Peyer's patch (tissue), 4 donors: ENCODE measurements at regions not wholly inside any gene's neighbourhood (a gene's known extent, or its start where the extent isn't known, plus 50 kb on each side); places are given as distances from the start of the nearest gene placed in this dataset.

Source experiments
- DNase-seq, 3 donors: peaks; one replicate each; pipeline ENCODE4 v3.0.0-alpha.2; 2017 to 2019
- H3K27ac ChIP-seq, 4 donors: fragments of 200-600 bp; sonication (generic); one replicate each; pipeline ENCODE4 v1.5.1; 2016 to 2019
- H3K27me3 ChIP-seq, 2 donors: fragments of 200-600 bp; sonication (generic); one replicate each; pipeline ENCODE4 v1.5.1; 2019
- H3K36me3 ChIP-seq, 3 donors: fragments of 200-600 bp; sonication (generic); one replicate each; pipeline ENCODE4 v1.5.1; 2016 to 2019
- H3K4me1 ChIP-seq, 4 donors: fragments of 200-600 bp; sonication (generic); one replicate each; pipeline ENCODE4 v1.5.1; 2016 to 2019
- H3K4me3 ChIP-seq, 4 donors: fragments of 200-600 bp; sonication (generic); 1 replicate in 3 of 4; 2 replicates in 1 of 4; pipeline ENCODE4 v1.5.1; 2016 to 2019; ENCODE audit warnings: mild to moderate bottlenecking in 1 of 4
- H3K9me3 ChIP-seq, 4 donors: fragments of 200-600 bp; sonication (generic); one replicate each; pipeline ENCODE4 v1.5.1; 2016 to 2019; ENCODE audit warnings: mild to moderate bottlenecking in 1 of 4
- CTCF ChIP-seq, 6 experiments: fragments of 450-650 bp in 4 of 6; fragments of 200-600 bp in 2 of 6; sonication (generic) in 1 of 6; IDR thresholded peaks; one replicate each; pipeline ENCODE4 v1.5.1; 2017 to 2019; ENCODE audit warnings: antibody characterized with exemption in 6 of 6, mild to moderate bottlenecking in 3 of 6, moderate library complexity in 1 of 6
- POLR2A ChIP-seq, 2 donors: fragments of 450-650 bp; IDR thresholded peaks; one replicate each; pipeline ENCODE4 v1.5.1; 2017; ENCODE audit warnings: antibody characterized with exemption in 2 of 2, mild to moderate bottlenecking in 2 of 2, moderate library complexity in 2 of 2

GRCh38 chr21:16013570-16013969 is 283.8 kb downstream of the USP25 start:
- DNase-seq: no peak
- no peaks in the 10 kb centered on the region for H3K27me3 ChIP-seq
- H3K9me3 ChIP-seq: no peaks in the 10 kb centered on the region
- TF ChIP-seq CTCF (IDR thresholded peaks at IDR 0.05) (no peak), POLR2A (IDR thresholded peaks at IDR 0.05) (no peak)
- H3K27ac ChIP-seq: no peak overlapping the region
- H3K4me3 ChIP-seq: no peak overlapping the region
- H3K36me3 ChIP-seq: no peaks in the 10 kb centered on the region
- H3K4me1 ChIP-seq: no peaks in the 10 kb centered on the region

- Histone ChIP-seq H3K4me1 (no peaks in the 10 kb centered on the region), H3K4me3 (no peak overlapping the region), H3K9me3 (no peaks in the 10 kb centered on the region), H3K27ac (no peak overlapping the region), H3K27me3 (no peaks in the 10 kb centered on the region), H3K36me3 (no peaks in the 10 kb centered on the region)
- no peak for DNase-seq
- TF ChIP-seq CTCF (IDR thresholded peaks at IDR 0.05): no peak
- TF ChIP-seq POLR2A (IDR thresholded peaks at IDR 0.05): no peak
Measured at GRCh38 chr21:16020878-16021277, 291.1 kb downstream of the USP25 start.

GRCh38 chr21:16022116-16022515 is 292.3 kb downstream of the USP25 start:
- TF ChIP-seq POLR2A (IDR thresholded peaks at IDR 0.05) (no peak), CTCF (IDR thresholded peaks at IDR 0.05) (no peak)
- H3K27me3 ChIP-seq: no peaks in the 10 kb centered on the region
- no peak overlapping the region for H3K27ac ChIP-seq
- DNase-seq: no peak
- H3K4me1 ChIP-seq: no peaks in the 10 kb centered on the region
- H3K9me3 ChIP-seq: no peaks in the 10 kb centered on the region
- no peaks in the 10 kb centered on the region for H3K36me3 ChIP-seq
- H3K4me3 ChIP-seq: no peak overlapping the region

GRCh38 chr21:16022921-16023320 is 293.1 kb downstream of the USP25 start:
- no peak overlapping the region for H3K27ac ChIP-seq
- TF ChIP-seq CTCF (IDR thresholded peaks at IDR 0.05) (no peak), POLR2A (IDR thresholded peaks at IDR 0.05) (no peak)
- H3K9me3 ChIP-seq: no peaks in the 10 kb centered on the region
- H3K36me3 ChIP-seq: no peaks in the 10 kb centered on the region
- no peak overlapping the region for H3K4me3 ChIP-seq
- H3K4me1 ChIP-seq: no peaks in the 10 kb centered on the region
- DNase-seq: no peak
- H3K27me3 ChIP-seq: no peaks in the 10 kb centered on the region

GRCh38 chr21:16028142-16028541 is 298.4 kb downstream of the USP25 start:
- H3K4me3 ChIP-seq: no peak overlapping the region
- no peak for DNase-seq
- no peak overlapping the region for H3K27ac ChIP-seq
- no peaks in the 10 kb centered on the region for H3K36me3 ChIP-seq
- no peaks in the 10 kb centered on the region for H3K27me3 ChIP-seq
- no peaks in the 10 kb centered on the region for H3K4me1 ChIP-seq
- TF ChIP-seq POLR2A (IDR thresholded peaks at IDR 0.05) (no peak), CTCF (IDR thresholded peaks at IDR 0.05) (no peak)
- H3K9me3 ChIP-seq: no peaks in the 10 kb centered on the region

GRCh38 chr21:16028941-16029464 is 299.2 kb downstream of the USP25 start:
- no peaks in the 10 kb centered on the region for H3K4me1 ChIP-seq
- H3K27ac ChIP-seq: no peak overlapping the region
- no peak for DNase-seq
- no peaks in the 10 kb centered on the region for H3K9me3 ChIP-seq
- H3K36me3 ChIP-seq: no peaks in the 10 kb centered on the region
- H3K4me3 ChIP-seq: no peak overlapping the region
- no peak for TF ChIP-seq POLR2A (IDR thresholded peaks at IDR 0.05)
- TF ChIP-seq CTCF (IDR thresholded peaks at IDR 0.05): no peak
- H3K27me3 ChIP-seq: no peaks in the 10 kb centered on the region
